HEK293 (cell line): ENCODE measurements at regions not wholly inside any gene's neighbourhood (a gene's known extent, or its start where the extent isn't known, plus 50 kb on each side); places are given as distances from the start of the nearest gene placed in this dataset.
A peak's percentile ranks its signal among the peaks of the same experiment; 100 is the strongest.

Source experiments
- CTCF ChIA-PET: fragments of 350-600 bp; formaldehyde crosslinking; extraction: SDS; loops from one replicate; lab custom pipeline; 2021; ENCODE audit warnings: antibody characterized with exemption; lab: Yijun Ruan, JAX
- POLR2A ChIA-PET: fragments of 300-600 bp; formaldehyde crosslinking; extraction: SDS; loops from one replicate; lab custom pipeline; 2020; ENCODE audit warnings: antibody characterized with exemption, inconsistent platforms; lab: Yijun Ruan, JAX
- H3K27ac ChIP-seq: fragments of 200-500 bp; sonication (Bioruptor generic); 2 replicates; pipeline ENCODE4 v1.5.1; 2014; ENCODE audit warnings: low read depth, low read length, control low read depth, inconsistent platforms; ENCODE audit errors: extremely low read depth
- H3K36me3 ChIP-seq, 2 experiments: fragments of 200-500 bp in 1 of 2; sonication (Bioruptor generic) in 1 of 2; 1 replicate in 1 of 2; 2 replicates in 1 of 2; pipeline ENCODE4 v1.5.1; 2014 to 2017; ENCODE audit warnings: inconsistent platforms in 2 of 2, low read length in 2 of 2; ENCODE audit not compliant: control insufficient read depth in 2 of 2, insufficient read depth in 1 of 2
- H3K4me1 ChIP-seq: fragments of 200-500 bp; sonication (Bioruptor generic); 2 replicates; pipeline ENCODE4 v1.5.1; 2014; ENCODE audit warnings: mild to moderate bottlenecking, low read length, inconsistent platforms; ENCODE audit not compliant: control insufficient read depth, insufficient read depth
- H3K4me3 ChIP-seq: 2 replicates; pipeline ENCODE4 v1.5.1; 2011; ENCODE audit warnings: low read depth, mild to moderate bottlenecking, control low read depth, low read length, moderate library complexity
- H3K9me3 ChIP-seq: fragments of 200-500 bp; sonication (Bioruptor generic); 2 replicates; pipeline ENCODE4 v1.5.1; 2014; ENCODE audit warnings: low read depth, low read length, inconsistent platforms; ENCODE audit not compliant: control insufficient read depth, insufficient read depth
- GLI4 ChIP-seq: fragments of 450-650 bp; formaldehyde crosslinking; IDR thresholded peaks from 2 replicates; pipeline ENCODE4 v1.5.1; 2016; ENCODE audit warnings: missing biosample characterization, missing genetic modification characterization
- GLIS1 ChIP-seq: fragments of 450-650 bp; formaldehyde crosslinking; IDR thresholded peaks from 2 replicates; pipeline ENCODE4 v1.5.1; 2016; ENCODE audit warnings: missing biosample characterization, missing genetic modification characterization
- KLF16 ChIP-seq: fragments of 450-650 bp; formaldehyde crosslinking; IDR thresholded peaks from 2 replicates; pipeline ENCODE4 v1.5.1; 2017; ENCODE audit warnings: missing biosample characterization, missing genetic modification characterization
- MYNN ChIP-seq: fragments of 450-650 bp; formaldehyde crosslinking; IDR thresholded peaks from 2 replicates; pipeline ENCODE4 v1.5.1; 2016; ENCODE audit warnings: missing biosample characterization, missing genetic modification characterization, borderline replicate concordance
- ZBTB10 ChIP-seq: fragments of 450-650 bp; formaldehyde crosslinking; IDR thresholded peaks from 2 replicates; pipeline ENCODE4 v1.5.1; 2016; ENCODE audit warnings: missing biosample characterization, missing genetic modification characterization
- ZBTB21 ChIP-seq: fragments of 450-650 bp; formaldehyde crosslinking; IDR thresholded peaks from 2 replicates; pipeline ENCODE4 v1.5.1; 2017; ENCODE audit warnings: missing biosample characterization, missing genetic modification characterization
- ZBTB7A ChIP-seq: fragments of 450-650 bp; formaldehyde crosslinking; IDR thresholded peaks from 2 replicates; pipeline ENCODE4 v1.5.1; 2016; ENCODE audit warnings: low read depth, missing biosample characterization, missing genetic modification characterization
- ZFHX2 ChIP-seq: fragments of 450-650 bp; formaldehyde crosslinking; conservative IDR thresholded peaks from 2 replicates; pipeline ENCODE4 v1.5.1; 2016; ENCODE audit warnings: missing biosample characterization, missing genetic modification characterization
- ZIC2 ChIP-seq: fragments of 450-650 bp; formaldehyde crosslinking; IDR thresholded peaks from 2 replicates; pipeline ENCODE4 v1.5.1; 2016; ENCODE audit warnings: missing biosample characterization, missing genetic modification characterization
- ZNF112 ChIP-seq: fragments of 450-650 bp; formaldehyde crosslinking; IDR thresholded peaks from 2 replicates; pipeline ENCODE4 v1.5.0; 2017; ENCODE audit warnings: missing biosample characterization, missing genetic modification characterization
- ZNF18 ChIP-seq: fragments of 450-650 bp; formaldehyde crosslinking; IDR thresholded peaks from 2 replicates; pipeline ENCODE4 v1.5.1; 2016; ENCODE audit warnings: missing biosample characterization, missing genetic modification characterization
- ZNF362 ChIP-seq: fragments of 450-650 bp; formaldehyde crosslinking; IDR thresholded peaks from 2 replicates; pipeline ENCODE4 v1.5.1; 2016; ENCODE audit warnings: missing biosample characterization, missing genetic modification characterization
- ZNF558 ChIP-seq: fragments of 450-650 bp; formaldehyde crosslinking; IDR thresholded peaks from 2 replicates; pipeline ENCODE4 v1.5.1; 2016; ENCODE audit warnings: missing biosample characterization, missing genetic modification characterization
- ZNF600 ChIP-seq: fragments of 450-650 bp; formaldehyde crosslinking; IDR thresholded peaks from 2 replicates; pipeline ENCODE4 v1.5.1; 2016; ENCODE audit warnings: missing biosample characterization, missing genetic modification characterization
- ZNF629 ChIP-seq: fragments of 450-650 bp; formaldehyde crosslinking; IDR thresholded peaks from 2 replicates; pipeline ENCODE4 v1.5.1; 2017; ENCODE audit warnings: missing biosample characterization, missing genetic modification characterization
- ZNF76 ChIP-seq: fragments of 450-650 bp; formaldehyde crosslinking; IDR thresholded peaks from 2 replicates; pipeline ENCODE4; 2016; ENCODE audit warnings: low read depth, missing biosample characterization, missing genetic modification characterization, borderline replicate concordance
- ZNF777 ChIP-seq: fragments of 450-650 bp; formaldehyde crosslinking; IDR thresholded peaks from 2 replicates; pipeline ENCODE4 v1.5.1; 2017; ENCODE audit warnings: missing biosample characterization, missing genetic modification characterization, borderline replicate concordance

GRCh38 chr5:91293131-91293530 is 90.0 kb downstream of the ARRDC3 start:
- POLR2A ChIA-PET: no interaction called here
- H3K36me3 ChIP-seq: no peaks in the 10 kb centered on the region
- no peak overlapping the region for H3K27ac ChIP-seq
- no peak overlapping the region for H3K4me3 ChIP-seq
- H3K9me3 ChIP-seq: no peaks in the 10 kb centered on the region
- no peaks in the 10 kb centered on the region for H3K4me1 ChIP-seq
- CTCF ChIA-PET: interaction anchor here (0.5 to 1.5 kb wide), 2 partner anchors 12 to 27 kb away, joined by 3 read pairs; no protein-coding TSS in a partner anchor
- TF ChIP-seq ZNF629 (tag by site-specific recombination): peak; percentile 34; the same call in 1 of the 2 replicates
- TF ChIP-seq KLF16 (tag by site-specific recombination): no peak
- no peak for TF ChIP-seq ZNF600 (tag by site-specific recombination)
- TF ChIP-seq ZBTB21 (tag by site-specific recombination): 0 out of 2 replicates have a peak, but pooled peaks have one; percentile 15
- TF ChIP-seq MYNN: no peak
- TF ChIP-seq GLI4: no peak
- peak; percentile 74 for TF ChIP-seq ZIC2 (tag by site-specific recombination)
- no peak for TF ChIP-seq ZNF558 (tag by site-specific recombination)
- TF ChIP-seq GLIS1 (tag by site-specific recombination): peak; percentile 79
- TF ChIP-seq, all 188 proteins: peak for 4

- no peak overlapping the region for H3K27ac ChIP-seq
- TF ChIP-seq ZNF76 (no peak), ZBTB7A (tag by site-specific recombination) (no peak), ZNF18 (no peak), ZBTB10 (tag by site-specific recombination) (no peak), ZNF362 (no peak), ZNF112 (no peak), ZNF777 (no peak), ZFHX2 (tag by site-specific recombination) (peak; percentile 56)
- H3K9me3 ChIP-seq: no peaks in the 10 kb centered on the region
- CTCF ChIA-PET: interaction anchor here (0.7 to 1.5 kb wide), 2 partner anchors 11 to 21 kb away, joined by 3 read pairs; no protein-coding TSS in a partner anchor
- no peaks in the 10 kb centered on the region for H3K36me3 ChIP-seq
- no peak overlapping the region for H3K4me3 ChIP-seq
- H3K4me1 ChIP-seq: no peaks in the 10 kb centered on the region
- POLR2A ChIA-PET: interaction anchor here (0.8 kb wide), 1 partner anchor 11 kb away, joined by 3 read pairs; no protein-coding TSS in a partner anchor
These were observed 91.2 kb downstream of the ARRDC3 start for GRCh38 chr5:91291628-91292569.
